SK-N-SH (cell line): ENCODE measurements at regions not wholly inside any gene's neighbourhood (a gene's known extent, or its start where the extent isn't known, plus 50 kb on each side); places are given as distances from the start of the nearest gene placed in this dataset.

Source experiments
- CTCF ChIA-PET: fragments of 300-600, 350-600 bp; formaldehyde crosslinking; extraction: SDS; loops from one replicate; lab custom pipeline; 2021; lab: Yijun Ruan, JAX
- POLR2A ChIA-PET: fragments of 350-600 bp; sonication (Branson Sonifier 250); formaldehyde crosslinking; extraction: SDS; loops from one replicate; lab custom pipeline; 2020; ENCODE audit warnings: antibody characterized with exemption, inconsistent platforms; lab: Yijun Ruan, JAX
- DNase-seq: peaks from one replicate; pipeline ENCODE4 v3.0.0; 2012
- H2AFZ ChIP-seq: fragments of 200-600 bp; sonication (generic); 2 replicates; pipeline ENCODE4 v1.8.1; 2016; ENCODE audit warnings: antibody characterized with exemption, mild to moderate bottlenecking, low read depth
- H3F3A ChIP-seq: fragments of 200-600 bp; sonication (generic); replicated peaks from 2 replicates; pipeline ENCODE3; 2016; ENCODE audit warnings: antibody characterized with exemption, mild to moderate bottlenecking; ENCODE audit not compliant: insufficient read depth
- H3K27ac ChIP-seq, 2 experiments: fragments of 200-500 bp in 1 of 2; fragments of 200-600 bp in 1 of 2; sonication (Bioruptor generic) in 1 of 2; sonication (generic), shearing (Covaris generic) in 1 of 2; 2 replicates each; pipeline versions ENCODE4 v1.5.1 to v1.6.1; 2014 to 2016; ENCODE audit warnings: low read depth in 2 of 2, inconsistent platforms in 1 of 2, low read length in 1 of 2, mild to moderate bottlenecking in 1 of 2, mixed read lengths in 1 of 2
- H3K27me3 ChIP-seq: fragments of 200-600 bp; sonication (generic), shearing (Covaris generic); 2 replicates; pipeline ENCODE4 v1.6.1; 2016; ENCODE audit warnings: mixed run types; ENCODE audit not compliant: insufficient read depth
- H3K36me3 ChIP-seq, 2 experiments: fragments of 200-500 bp in 1 of 2; fragments of 200-600 bp in 1 of 2; sonication (Bioruptor generic) in 1 of 2; sonication (generic) in 1 of 2; replicated peaks in 1 of 2; 2 replicates each; pipeline versions ENCODE3 to v1.5.1; 2014 to 2016; ENCODE audit warnings: low read length in 1 of 2, mild to moderate bottlenecking in 1 of 2; ENCODE audit not compliant: insufficient read depth in 2 of 2, control insufficient read depth in 1 of 2
- H3K4me1 ChIP-seq, 2 experiments: fragments of 200-500 bp in 1 of 2; fragments of 200-600 bp in 1 of 2; sonication (Bioruptor generic) in 1 of 2; sonication (generic), shearing (Covaris generic) in 1 of 2; 2 replicates each; pipeline versions ENCODE4 v1.5.1 to v1.6.1; 2014 to 2016; ENCODE audit warnings: low read depth in 1 of 2, low read length in 1 of 2, mixed run types in 1 of 2; ENCODE audit not compliant: insufficient read depth in 2 of 2, control insufficient read depth in 1 of 2
- H3K4me2 ChIP-seq: fragments of 200-600 bp; sonication (generic), shearing (Covaris generic); 2 replicates; pipeline ENCODE4 v1.6.1; 2017; ENCODE audit warnings: mixed run types
- H3K4me3 ChIP-seq, 2 experiments: fragments of 200-500 bp in 1 of 2; fragments of 200-600 bp in 1 of 2; sonication (Bioruptor generic) in 1 of 2; sonication (generic), shearing (Covaris generic) in 1 of 2; 2 replicates each; pipeline versions ENCODE4 v1.5.1 to v1.8.1; 2014 to 2016; ENCODE audit warnings: low read depth in 2 of 2, inconsistent platforms in 1 of 2, low read length in 1 of 2, mild to moderate bottlenecking in 1 of 2, mixed read lengths in 1 of 2, moderate library complexity in 1 of 2
- H3K79me2 ChIP-seq: fragments of 200-600 bp; sonication (generic); 2 replicates; pipeline ENCODE4 v1.8.1; 2017; ENCODE audit warnings: mild to moderate bottlenecking; ENCODE audit not compliant: insufficient read depth
- H3K9ac ChIP-seq: fragments of 200-600 bp; sonication (generic); 2 replicates; pipeline ENCODE4 v1.6.1; 2017; ENCODE audit warnings: mixed run types
- H3K9me2 ChIP-seq: fragments of 200-600 bp; sonication (generic); 2 replicates; pipeline ENCODE4 v1.6.1; 2017; ENCODE audit warnings: mixed run types
- H3K9me3 ChIP-seq: fragments of 200-600 bp; sonication (generic); 2 replicates; pipeline ENCODE4 v1.6.1; 2017; ENCODE audit warnings: mixed run types, mild to moderate bottlenecking, moderate library complexity
- H4K20me1 ChIP-seq: fragments of 200-600 bp; sonication (generic); 2 replicates; pipeline ENCODE4 v1.6.1; 2017; ENCODE audit warnings: mild to moderate bottlenecking, mixed run types; ENCODE audit not compliant: insufficient read depth
- CHD2 ChIP-seq: fragments of 150-350 bp; IDR thresholded peaks from 2 replicates; pipeline ENCODE4 v1.6.1; 2018; ENCODE audit warnings: low read length; ENCODE audit not compliant: partially characterized antibody
- ELF1 ChIP-seq: IDR thresholded peaks from 2 replicates; pipeline ENCODE4 v1.4.0; 2012
- EP300 ChIP-seq, 2 experiments: IDR thresholded peaks; 2 replicates each; pipeline versions ENCODE4 v1.4.0 to v1.6.1; 2012; ENCODE audit warnings: borderline replicate concordance in 1 of 2, low read depth in 1 of 2, low read length in 1 of 2
- FOSL2 ChIP-seq: IDR thresholded peaks from 2 replicates; pipeline ENCODE4 v1.4.0; 2012; ENCODE audit warnings: low read depth, mild to moderate bottlenecking, moderate library complexity, borderline replicate concordance
- GABPA ChIP-seq: IDR thresholded peaks from 2 replicates; pipeline ENCODE4 v1.4.0; 2012; ENCODE audit warnings: low read depth, mild to moderate bottlenecking
- JUND ChIP-seq: IDR thresholded peaks from 2 replicates; pipeline ENCODE4 v1.4.0; 2012
- MEF2A ChIP-seq: IDR thresholded peaks from 2 replicates; pipeline ENCODE4 v1.4.0; 2012; ENCODE audit warnings: low read depth, borderline replicate concordance
- MXI1 ChIP-seq: IDR thresholded peaks from 2 replicates; pipeline ENCODE4 v1.6.1; 2012; ENCODE audit warnings: mild to moderate bottlenecking, low read depth, low read length, improper control_type of control experiment
- NRF1 ChIP-seq: IDR thresholded peaks from 2 replicates; pipeline ENCODE4 v1.6.1; 2012; ENCODE audit warnings: low read depth, mild to moderate bottlenecking, low read length
- POLR2AphosphoS5 ChIP-seq: IDR thresholded peaks from 2 replicates; pipeline ENCODE4 v1.6.1; 2012; ENCODE audit warnings: low read depth, low read length
- RCOR1 ChIP-seq: fragments of 150-350 bp; IDR thresholded peaks from 2 replicates; pipeline ENCODE4 v1.6.1; 2017; ENCODE audit warnings: antibody characterized with exemption, low read length
- RFX5 ChIP-seq: IDR thresholded peaks from 2 replicates; pipeline ENCODE4 v1.6.1; 2012; ENCODE audit warnings: mild to moderate bottlenecking, improper control_type of control experiment, low read length
- SMC3 ChIP-seq: IDR thresholded peaks from 2 replicates; pipeline ENCODE4 v1.6.1; 2012; ENCODE audit warnings: low read depth, low read length, improper control_type of control experiment
- TAF1 ChIP-seq: IDR thresholded peaks from 2 replicates; pipeline ENCODE4 v1.6.1; 2012; ENCODE audit warnings: low read depth, mild to moderate bottlenecking, low read length, moderate library complexity, borderline replicate concordance
- TCF12 ChIP-seq: IDR thresholded peaks from 2 replicates; pipeline ENCODE4 v1.4.0; 2012
- TEAD4 ChIP-seq: IDR thresholded peaks from 2 replicates; pipeline ENCODE4 v1.4.0; 2012; ENCODE audit warnings: mild to moderate bottlenecking, borderline replicate concordance; ENCODE audit not compliant: insufficient read depth
- USF1 ChIP-seq: IDR thresholded peaks from 2 replicates; pipeline ENCODE4 v1.4.0; 2012; ENCODE audit warnings: low read depth, borderline replicate concordance
- USF2 ChIP-seq: fragments of 150-350 bp; IDR thresholded peaks from 2 replicates; pipeline ENCODE4 v1.6.1; 2017; ENCODE audit warnings: antibody characterized with exemption, low read length, low read depth, borderline replicate concordance
- ZBTB33 ChIP-seq: IDR thresholded peaks from 2 replicates; pipeline ENCODE4 v1.4.0; 2012; ENCODE audit warnings: low read depth, borderline replicate concordance
- WGBS: methylation state at CpG from one replicate; pipeline ENCODE4 v1.1.6; 2017; ENCODE audit warnings: low lambda C conversion rate; 5-methylcytosine and 5-hydroxymethylcytosine counted together
- TF ChIP-seq, protein P1 (sequence below): IDR thresholded peaks from 2 replicates; pipeline ENCODE4 v1.4.0; 2012; ENCODE audit warnings: low read depth
- TF ChIP-seq, protein P2 (sequence below): IDR thresholded peaks from 2 replicates; pipeline ENCODE4; 2012
- TF ChIP-seq, protein P3 (sequence below): fragments of 200-600 bp; sonication (generic); IDR thresholded peaks from 2 replicates; pipeline ENCODE4 v1.6.1; 2017; ENCODE audit warnings: antibody characterized with exemption, mild to moderate bottlenecking, moderate library complexity

DNA sequence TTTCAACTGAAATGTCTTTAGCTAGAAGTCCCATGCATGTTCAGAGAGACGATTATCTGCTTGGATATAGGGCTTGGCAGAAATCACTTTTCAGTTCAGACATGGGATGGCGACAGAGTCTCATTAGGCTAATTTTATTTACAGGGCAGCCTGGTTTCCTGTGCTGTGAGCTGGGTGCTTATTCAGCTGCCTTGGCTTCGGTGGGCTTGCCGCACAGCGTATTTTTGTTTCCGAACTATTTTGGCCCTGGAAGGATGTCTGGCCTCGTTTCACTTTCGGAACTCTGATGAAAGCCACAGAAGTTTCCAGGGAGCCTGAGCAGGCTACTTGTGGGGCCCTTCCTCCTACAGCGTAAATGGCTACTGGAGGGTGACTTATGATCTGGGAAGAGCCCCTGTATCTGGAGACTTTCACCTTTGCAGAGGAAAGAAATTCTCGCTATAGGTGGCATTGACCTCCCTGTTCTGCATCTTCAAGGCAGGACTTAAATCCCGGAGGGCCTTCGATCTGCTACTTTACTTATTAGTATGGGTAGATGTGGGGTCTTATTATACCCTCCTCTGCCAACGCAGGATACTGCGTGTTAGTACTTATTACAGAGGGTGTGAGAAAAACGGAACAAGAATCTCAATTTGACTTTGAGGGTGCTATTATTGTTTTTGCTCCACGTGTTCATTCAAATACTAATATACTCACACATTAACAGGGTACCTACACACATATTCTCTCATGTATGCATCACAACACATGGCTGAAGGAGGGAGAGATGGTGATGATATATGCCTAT is 364.0 kb upstream of the RBMS3 start:
- CTCF ChIA-PET = interaction anchor here (0.6 to 2.9 kb wide), 49 partner anchors 10 to 1815 kb away, joined by 3 to 22 read pairs (median 4); partner anchors contain the start of gene RBMS3
- POLR2A ChIA-PET = interaction anchor here (0.6 kb wide), 2 partner anchors 421 to 1718 kb away, joined by 3 read pairs; no protein-coding TSS in a partner anchor
- H3K9ac ChIP-seq = peak overlapping the region; percentile 56
- TF ChIP-seq GABPA (no peak), TEAD4 (no peak), ZBTB33 (no peak), TCF12 (0 out of 2 replicates have a peak, but pooled peaks have one; percentile 3), USF2 (no peak), MXI1 (no peak), POLR2AphosphoS5 (no peak), NRF1 (peak; percentile 18; the same call in 1 of the 2 replicates), FOSL2 (no peak), RFX5 (no peak), TAF1 (0 out of 2 replicates have a peak, but pooled peaks have one; percentile 11), CHD2 (no peak), RCOR1 (no peak; the same call in 1 of the 2 replicates), MEF2A (no peak), SMC3 (peak; percentile 83), USF1 (no peak), EP300 (IDR thresholded peaks at IDR 0.05; ENCODE audit: borderline replicate concordance in 1 of 2, low read depth in 1 of 2, low read length in 1 of 2) (peak in 1 of 2 experiments; percentile 46; a peak in 1 of 4 replicates), JUND (no peak), ELF1 (no peak)
- TF ChIP-seq, protein P1, sequence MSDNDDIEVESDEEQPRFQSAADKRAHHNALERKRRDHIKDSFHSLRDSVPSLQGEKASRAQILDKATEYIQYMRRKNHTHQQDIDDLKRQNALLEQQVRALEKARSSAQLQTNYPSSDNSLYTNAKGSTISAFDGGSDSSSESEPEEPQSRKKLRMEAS = no peak
- TF ChIP-seq, protein P2, sequence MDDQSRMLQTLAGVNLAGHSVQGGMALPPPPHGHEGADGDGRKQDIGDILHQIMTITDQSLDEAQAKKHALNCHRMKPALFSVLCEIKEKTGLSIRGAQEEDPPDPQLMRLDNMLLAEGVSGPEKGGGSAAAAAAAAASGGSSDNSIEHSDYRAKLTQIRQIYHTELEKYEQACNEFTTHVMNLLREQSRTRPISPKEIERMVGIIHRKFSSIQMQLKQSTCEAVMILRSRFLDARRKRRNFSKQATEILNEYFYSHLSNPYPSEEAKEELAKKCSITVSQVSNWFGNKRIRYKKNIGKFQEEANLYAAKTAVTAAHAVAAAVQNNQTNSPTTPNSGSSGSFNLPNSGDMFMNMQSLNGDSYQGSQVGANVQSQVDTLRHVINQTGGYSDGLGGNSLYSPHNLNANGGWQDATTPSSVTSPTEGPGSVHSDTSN = no peak
- TF ChIP-seq, protein P3, sequence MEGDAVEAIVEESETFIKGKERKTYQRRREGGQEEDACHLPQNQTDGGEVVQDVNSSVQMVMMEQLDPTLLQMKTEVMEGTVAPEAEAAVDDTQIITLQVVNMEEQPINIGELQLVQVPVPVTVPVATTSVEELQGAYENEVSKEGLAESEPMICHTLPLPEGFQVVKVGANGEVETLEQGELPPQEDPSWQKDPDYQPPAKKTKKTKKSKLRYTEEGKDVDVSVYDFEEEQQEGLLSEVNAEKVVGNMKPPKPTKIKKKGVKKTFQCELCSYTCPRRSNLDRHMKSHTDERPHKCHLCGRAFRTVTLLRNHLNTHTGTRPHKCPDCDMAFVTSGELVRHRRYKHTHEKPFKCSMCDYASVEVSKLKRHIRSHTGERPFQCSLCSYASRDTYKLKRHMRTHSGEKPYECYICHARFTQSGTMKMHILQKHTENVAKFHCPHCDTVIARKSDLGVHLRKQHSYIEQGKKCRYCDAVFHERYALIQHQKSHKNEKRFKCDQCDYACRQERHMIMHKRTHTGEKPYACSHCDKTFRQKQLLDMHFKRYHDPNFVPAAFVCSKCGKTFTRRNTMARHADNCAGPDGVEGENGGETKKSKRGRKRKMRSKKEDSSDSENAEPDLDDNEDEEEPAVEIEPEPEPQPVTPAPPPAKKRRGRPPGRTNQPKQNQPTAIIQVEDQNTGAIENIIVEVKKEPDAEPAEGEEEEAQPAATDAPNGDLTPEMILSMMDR = peak; percentile 71

More for the DNA sequence above, 364.0 kb upstream of the RBMS3 start:
- peak; percentile 60 for DNase-seq
- peak overlapping the region; percentile 34 to 93 for H3K27ac ChIP-seq
- H3F3A ChIP-seq = peaks cover 9% of the 10 kb centered on the region
- H3K79me2 ChIP-seq = no peaks in the 10 kb centered on the region
- no peaks in the 10 kb centered on the region for H3K9me3 ChIP-seq
- no peaks in the 10 kb centered on the region for H3K9me2 ChIP-seq
- H3K4me2 ChIP-seq = peak overlapping the region; percentile 74
- no peaks in the 10 kb centered on the region for H4K20me1 ChIP-seq
- H3K27me3 ChIP-seq = no peaks in the 10 kb centered on the region
- H2AFZ ChIP-seq = peak overlapping the region; percentile 61
- WGBS = 50% methylated on average over 15 of the region's 16 CpGs
- no peaks in the 10 kb centered on the region for H3K36me3 ChIP-seq
- H3K4me3 ChIP-seq = peak overlapping the region; percentile 38 to 55
- H3K4me1 ChIP-seq = peaks cover 6 to 10% of the 10 kb centered on the region in 2 experiments
